Neural cell (in vitro differentiated cells): ENCODE measurements at regions not wholly inside any gene's neighbourhood (a gene's known extent, or its start where the extent isn't known, plus 50 kb on each side); places are given as distances from the start of the nearest gene placed in this dataset.

Source experiments
- H2AFZ ChIP-seq: fragments of 200-600, 300-800 bp; sonication (generic), shearing (Covaris generic); 2 replicates; pipeline ENCODE4 v1.6.0; 2014; ENCODE audit warnings: low read depth, mild to moderate bottlenecking, antibody characterized with exemption, low read length, moderate library complexity
- H3F3A ChIP-seq: fragments of 200-600 bp; shearing (Covaris generic); 2 replicates; pipeline ENCODE4 v1.6.1; 2016; ENCODE audit warnings: mild to moderate bottlenecking, moderate library complexity, mixed read lengths, antibody characterized with exemption, low read length; ENCODE audit not compliant: insufficient read depth, poor library complexity, severe bottlenecking
- H3K27ac ChIP-seq: fragments of 200-600, 300-800 bp; sonication (generic), shearing (Covaris generic); 2 replicates; pipeline ENCODE4 v1.5.1; 2014; ENCODE audit warnings: mild to moderate bottlenecking, low read length, moderate library complexity
- H3K27me3 ChIP-seq: fragments of 300-800, 200-600 bp; sonication (generic), shearing (Covaris generic); 2 replicates; pipeline ENCODE4 v1.6.0; 2014; ENCODE audit warnings: mild to moderate bottlenecking, low read depth, low read length, moderate library complexity; ENCODE audit not compliant: insufficient read depth
- H3K36me3 ChIP-seq: fragments of 300-800, 200-600 bp; sonication (generic), shearing (Covaris generic); 2 replicates; pipeline ENCODE4 v1.5.1; 2014; ENCODE audit warnings: mild to moderate bottlenecking, antibody characterized with exemption, low read length, moderate library complexity; ENCODE audit not compliant: insufficient read depth
- H3K4me2 ChIP-seq: fragments of 300-800, 200-600 bp; sonication (generic), shearing (Covaris generic); 2 replicates; pipeline ENCODE4 v1.6.0; 2014; ENCODE audit warnings: mild to moderate bottlenecking, low read length
- H3K4me3 ChIP-seq: fragments of 300-800, 200-600 bp; sonication (generic), shearing (Covaris generic); 2 replicates; pipeline ENCODE4 v1.5.1; 2014; ENCODE audit warnings: mild to moderate bottlenecking, low read length, moderate library complexity
- H3K79me2 ChIP-seq: fragments of 200-600 bp; shearing (Covaris generic); replicated peaks from 2 replicates; pipeline ENCODE4 v1.6.0; 2014; ENCODE audit warnings: mild to moderate bottlenecking, low read length, moderate library complexity; ENCODE audit not compliant: insufficient read depth
- H3K9ac ChIP-seq: fragments of 300-800, 200-600 bp; sonication (generic), shearing (Covaris generic); 2 replicates; pipeline ENCODE4 v1.6.1; 2016; ENCODE audit warnings: mild to moderate bottlenecking, low read length, mixed read lengths
- H3K9me2 ChIP-seq: fragments of 200-600 bp; shearing (Covaris generic); 2 replicates; pipeline ENCODE4 v1.6.1; 2016; ENCODE audit warnings: mild to moderate bottlenecking, low read length, mixed read lengths; ENCODE audit not compliant: insufficient read depth
- H3K9me3 ChIP-seq: fragments of 200-600, 300-800 bp; sonication (generic), shearing (Covaris generic); 2 replicates; pipeline ENCODE4 v1.6.1; 2016; ENCODE audit warnings: mild to moderate bottlenecking, mixed run types, low read length, moderate library complexity, mixed read lengths
- H4K20me1 ChIP-seq: fragments of 200-600 bp; shearing (Covaris generic); 2 replicates; pipeline ENCODE4 v1.6.1; 2016; ENCODE audit warnings: mild to moderate bottlenecking, mixed run types; ENCODE audit not compliant: insufficient read depth
- CTCF ChIP-seq: fragments of 450-650 bp; IDR thresholded peaks from 2 replicates; pipeline ENCODE4 v1.5.1; 2014; ENCODE audit warnings: antibody characterized with exemption, mild to moderate bottlenecking, moderate library complexity; ENCODE audit not compliant: poor library complexity, severe bottlenecking
- EP300 ChIP-seq: fragments of 450-650 bp; conservative IDR thresholded peaks from 2 replicates; pipeline ENCODE4 v1.6.1; 2014; ENCODE audit warnings: antibody characterized with exemption, mild to moderate bottlenecking, moderate library complexity; ENCODE audit not compliant: poor library complexity, severe bottlenecking
- EZH2 ChIP-seq: fragments of 200-600, 300-800 bp; shearing (Covaris generic), sonication (generic); IDR thresholded peaks from 2 replicates; pipeline ENCODE4 v1.6.1; 2014; ENCODE audit warnings: antibody characterized with exemption, low read length, borderline replicate concordance, mild to moderate bottlenecking; ENCODE audit not compliant: insufficient read depth, poor library complexity, severe bottlenecking
- MXI1 ChIP-seq: fragments of 450-650 bp; conservative IDR thresholded peaks from 2 replicates; pipeline ENCODE4 v1.6.1; 2014; ENCODE audit warnings: antibody characterized with exemption, mild to moderate bottlenecking; ENCODE audit not compliant: poor library complexity, severe bottlenecking
- POLR2AphosphoS5 ChIP-seq: IDR thresholded peaks from 2 replicates; pipeline ENCODE4 v1.6.1; 2012
- RAD21 ChIP-seq: fragments of 450-650 bp; conservative IDR thresholded peaks from 2 replicates; pipeline ENCODE4 v1.6.1; 2014; ENCODE audit warnings: antibody characterized with exemption, mild to moderate bottlenecking, moderate library complexity
- SMC3 ChIP-seq: fragments of 450-650 bp; conservative IDR thresholded peaks from 2 replicates; pipeline ENCODE4 v1.6.1; 2014; ENCODE audit warnings: antibody characterized with exemption, mild to moderate bottlenecking, moderate library complexity; ENCODE audit not compliant: poor library complexity
- TAF1 ChIP-seq: IDR thresholded peaks from 2 replicates; pipeline ENCODE4 v1.6.1; 2012; ENCODE audit warnings: low read depth
- TF ChIP-seq, protein P1 (sequence below): IDR thresholded peaks from 2 replicates; pipeline ENCODE4 v1.6.1; 2012; ENCODE audit warnings: borderline replicate concordance

- Histone ChIP-seq H3K4me3 (no peak overlapping the region), H4K20me1 (no peaks in the 10 kb centered on the region), H3K79me2 (no peaks in the 10 kb centered on the region), H3K27me3 (no peaks in the 10 kb centered on the region), H3K9me2 (no peaks in the 10 kb centered on the region), H3K4me2 (no peak overlapping the region), H2AFZ (no peak overlapping the region), H3K27ac (no peak overlapping the region), H3K9me3 (no peaks in the 10 kb centered on the region), H3K36me3 (no peaks in the 10 kb centered on the region), H3F3A (no peaks in the 10 kb centered on the region), H3K9ac (no peak overlapping the region)
- TF ChIP-seq TAF1 (no peak), MXI1 (no peak), RAD21 (no peak), EP300 (no peak), CTCF (no peak), SMC3 (no peak), POLR2AphosphoS5 (no peak), EZH2 (no peak)
These were observed 161.6 kb upstream of the NRP1 start for GRCh38 chr10:33496096-33496495.

DNA sequence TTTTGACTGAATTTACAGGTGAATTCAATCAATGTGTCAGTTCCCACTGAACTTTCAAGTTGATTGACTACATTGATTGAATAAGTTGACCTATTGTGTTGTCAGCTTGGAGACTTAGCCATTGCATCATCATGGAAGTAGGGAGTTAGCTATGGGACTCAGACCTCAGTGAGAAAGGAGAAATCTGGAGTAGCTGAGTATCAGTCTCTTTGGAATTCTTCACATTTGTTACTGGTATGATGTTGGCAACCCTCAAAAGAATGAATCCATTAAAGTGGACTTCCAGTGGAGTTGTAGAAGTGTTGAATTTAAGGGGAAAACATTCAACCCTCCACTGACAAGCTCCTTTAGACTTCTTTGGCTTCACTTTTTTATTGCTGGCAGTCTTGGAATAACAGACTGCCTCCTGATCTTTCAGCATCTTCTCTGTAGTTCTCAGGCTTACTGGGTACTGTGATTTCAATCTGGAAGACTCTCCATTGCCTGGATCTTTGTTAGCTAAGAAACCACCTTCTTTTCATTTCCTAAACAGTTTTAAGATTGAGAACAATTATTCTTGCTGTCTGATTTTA is 160.3 kb upstream of the NRP1 start:
- no peaks in the 10 kb centered on the region for H3K27me3 ChIP-seq
- no peak overlapping the region for H3K27ac ChIP-seq
- H3K9me2 ChIP-seq: no peaks in the 10 kb centered on the region
- H3K4me2 ChIP-seq: no peak overlapping the region
- no peak overlapping the region for H2AFZ ChIP-seq
- no peaks in the 10 kb centered on the region for H3K79me2 ChIP-seq
- H3F3A ChIP-seq: no peaks in the 10 kb centered on the region
- no peaks in the 10 kb centered on the region for H3K36me3 ChIP-seq
- TF ChIP-seq EP300 (no peak), SMC3 (no peak), RAD21 (no peak), POLR2AphosphoS5 (no peak), EZH2 (no peak), TAF1 (no peak), CTCF (no peak), MXI1 (no peak)
- TF ChIP-seq, protein P1, sequence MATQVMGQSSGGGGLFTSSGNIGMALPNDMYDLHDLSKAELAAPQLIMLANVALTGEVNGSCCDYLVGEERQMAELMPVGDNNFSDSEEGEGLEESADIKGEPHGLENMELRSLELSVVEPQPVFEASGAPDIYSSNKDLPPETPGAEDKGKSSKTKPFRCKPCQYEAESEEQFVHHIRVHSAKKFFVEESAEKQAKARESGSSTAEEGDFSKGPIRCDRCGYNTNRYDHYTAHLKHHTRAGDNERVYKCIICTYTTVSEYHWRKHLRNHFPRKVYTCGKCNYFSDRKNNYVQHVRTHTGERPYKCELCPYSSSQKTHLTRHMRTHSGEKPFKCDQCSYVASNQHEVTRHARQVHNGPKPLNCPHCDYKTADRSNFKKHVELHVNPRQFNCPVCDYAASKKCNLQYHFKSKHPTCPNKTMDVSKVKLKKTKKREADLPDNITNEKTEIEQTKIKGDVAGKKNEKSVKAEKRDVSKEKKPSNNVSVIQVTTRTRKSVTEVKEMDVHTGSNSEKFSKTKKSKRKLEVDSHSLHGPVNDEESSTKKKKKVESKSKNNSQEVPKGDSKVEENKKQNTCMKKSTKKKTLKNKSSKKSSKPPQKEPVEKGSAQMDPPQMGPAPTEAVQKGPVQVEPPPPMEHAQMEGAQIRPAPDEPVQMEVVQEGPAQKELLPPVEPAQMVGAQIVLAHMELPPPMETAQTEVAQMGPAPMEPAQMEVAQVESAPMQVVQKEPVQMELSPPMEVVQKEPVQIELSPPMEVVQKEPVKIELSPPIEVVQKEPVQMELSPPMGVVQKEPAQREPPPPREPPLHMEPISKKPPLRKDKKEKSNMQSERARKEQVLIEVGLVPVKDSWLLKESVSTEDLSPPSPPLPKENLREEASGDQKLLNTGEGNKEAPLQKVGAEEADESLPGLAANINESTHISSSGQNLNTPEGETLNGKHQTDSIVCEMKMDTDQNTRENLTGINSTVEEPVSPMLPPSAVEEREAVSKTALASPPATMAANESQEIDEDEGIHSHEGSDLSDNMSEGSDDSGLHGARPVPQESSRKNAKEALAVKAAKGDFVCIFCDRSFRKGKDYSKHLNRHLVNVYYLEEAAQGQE: no peak
- H3K9me3 ChIP-seq: no peaks in the 10 kb centered on the region
- H3K9ac ChIP-seq: no peak overlapping the region
- H3K4me3 ChIP-seq: no peak overlapping the region
- H4K20me1 ChIP-seq: no peaks in the 10 kb centered on the region
